ENCODE measurements at regions not wholly inside any gene's neighbourhood (a gene's known extent, or its start where the extent isn't known, plus 50 kb on each side); places are given as distances from the start of the nearest gene placed in this dataset.

GRCh38 chr6:153781306-153781705, 257.7 kb upstream of the OPRM1 start:
- TF ChIP-seq, protein P1, sequence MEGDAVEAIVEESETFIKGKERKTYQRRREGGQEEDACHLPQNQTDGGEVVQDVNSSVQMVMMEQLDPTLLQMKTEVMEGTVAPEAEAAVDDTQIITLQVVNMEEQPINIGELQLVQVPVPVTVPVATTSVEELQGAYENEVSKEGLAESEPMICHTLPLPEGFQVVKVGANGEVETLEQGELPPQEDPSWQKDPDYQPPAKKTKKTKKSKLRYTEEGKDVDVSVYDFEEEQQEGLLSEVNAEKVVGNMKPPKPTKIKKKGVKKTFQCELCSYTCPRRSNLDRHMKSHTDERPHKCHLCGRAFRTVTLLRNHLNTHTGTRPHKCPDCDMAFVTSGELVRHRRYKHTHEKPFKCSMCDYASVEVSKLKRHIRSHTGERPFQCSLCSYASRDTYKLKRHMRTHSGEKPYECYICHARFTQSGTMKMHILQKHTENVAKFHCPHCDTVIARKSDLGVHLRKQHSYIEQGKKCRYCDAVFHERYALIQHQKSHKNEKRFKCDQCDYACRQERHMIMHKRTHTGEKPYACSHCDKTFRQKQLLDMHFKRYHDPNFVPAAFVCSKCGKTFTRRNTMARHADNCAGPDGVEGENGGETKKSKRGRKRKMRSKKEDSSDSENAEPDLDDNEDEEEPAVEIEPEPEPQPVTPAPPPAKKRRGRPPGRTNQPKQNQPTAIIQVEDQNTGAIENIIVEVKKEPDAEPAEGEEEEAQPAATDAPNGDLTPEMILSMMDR (conservative IDR thresholded peaks at IDR 0.05; ENCODE audit: low read depth, low read length): no peak
- no peak for TF ChIP-seq POLR2A (IDR thresholded peaks at IDR 0.05; ENCODE audit: low read depth, low read length)
- no peak for TF ChIP-seq FOS (IDR thresholded peaks at IDR 0.05; ENCODE audit: low read depth, low read length)
- no peak for TF ChIP-seq MAFK (IDR thresholded peaks at IDR 0.05; ENCODE audit: low read depth, low read length)
- TF ChIP-seq BHLHE40 (IDR thresholded peaks at IDR 0.05; ENCODE audit: low read depth, low read length): no peak
- TF ChIP-seq, protein P2, sequence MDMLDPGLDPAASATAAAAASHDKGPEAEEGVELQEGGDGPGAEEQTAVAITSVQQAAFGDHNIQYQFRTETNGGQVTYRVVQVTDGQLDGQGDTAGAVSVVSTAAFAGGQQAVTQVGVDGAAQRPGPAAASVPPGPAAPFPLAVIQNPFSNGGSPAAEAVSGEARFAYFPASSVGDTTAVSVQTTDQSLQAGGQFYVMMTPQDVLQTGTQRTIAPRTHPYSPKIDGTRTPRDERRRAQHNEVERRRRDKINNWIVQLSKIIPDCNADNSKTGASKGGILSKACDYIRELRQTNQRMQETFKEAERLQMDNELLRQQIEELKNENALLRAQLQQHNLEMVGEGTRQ (IDR thresholded peaks at IDR 0.05; ENCODE audit: low read depth, low read length): no peak
- no peak for TF ChIP-seq MXI1 (IDR thresholded peaks at IDR 0.05; ENCODE audit: borderline replicate concordance, low read depth, low read length)
- no peak for TF ChIP-seq NFE2L2 (IDR thresholded peaks at IDR 0.05; ENCODE audit: low read depth, low read length)
- TF ChIP-seq RAD21 (IDR thresholded peaks at IDR 0.05; ENCODE audit: low read length): no peak
- no peak for TF ChIP-seq RFX5 (IDR thresholded peaks at IDR 0.05; ENCODE audit: low read depth, low read length)
